ENCODE measurements at regions not wholly inside any gene's neighbourhood (a gene's known extent, or its start where the extent isn't known, plus 50 kb on each side); places are given as distances from the start of the nearest gene placed in this dataset.

- TF ChIP-seq CTCF (IDR thresholded peaks at IDR 0.05; ENCODE audit: low read length) (no peak), EZH2 (IDR thresholded peaks at IDR 0.05; ENCODE audit: borderline replicate concordance, low read length) (no peak)
These were observed 516.7 kb downstream of the NTRK2 start for GRCh38 chr9:85186218-85186585.
